Astrocyte of the spinal cord (primary cell): ENCODE measurements at regions not wholly inside any gene's neighbourhood (a gene's known extent, or its start where the extent isn't known, plus 50 kb on each side); places are given as distances from the start of the nearest gene placed in this dataset.

Source experiments
- DNase-seq: peaks from one replicate; pipeline ENCODE4 v3.0.0; 2011; ENCODE audit warnings: low read depth, low spot score
- H3K4me3 ChIP-seq: 2 replicates; pipeline ENCODE4 v1.5.1; 2011; ENCODE audit warnings: low read depth, mild to moderate bottlenecking, low read length, moderate library complexity
- CTCF ChIP-seq: IDR thresholded peaks from 2 replicates; pipeline ENCODE4 v1.5.1; 2012; ENCODE audit warnings: low read depth, mild to moderate bottlenecking, low read length, inconsistent platforms
- in situ Hi-C: cut with HindIII; loops from 2 replicates; pipeline ENCODE4 v1.10.0; 2017; ENCODE audit warnings: low sequenced_read_pairs

GRCh38 chr3:87057474-87057873, 66.5 kb upstream of the VGLL3 start:
- TF ChIP-seq CTCF = no peak
- in situ Hi-C loops = no loop called here
- H3K4me3 ChIP-seq = no peak overlapping the region
- no peak for DNase-seq

- in situ Hi-C loops = no loop called here
- no peak for DNase-seq
- no peak for TF ChIP-seq CTCF
- H3K4me3 ChIP-seq = no peak overlapping the region
Measured at GRCh38 chr3:87053553-87053952, 62.6 kb upstream of the VGLL3 start.

GRCh38 chr3:87052499-87053260, 61.7 kb upstream of the VGLL3 start:
- in situ Hi-C loops = no loop called here
- no peak for TF ChIP-seq CTCF
- H3K4me3 ChIP-seq = no peak overlapping the region
- no peak for DNase-seq

GRCh38 chr3:87047852-87048251, 56.9 kb upstream of the VGLL3 start:
- no peak for TF ChIP-seq CTCF
- in situ Hi-C loops = no loop called here
- no peak overlapping the region for H3K4me3 ChIP-seq
- DNase-seq = no peak

- H3K4me3 ChIP-seq = no peak overlapping the region
- in situ Hi-C loops = no loop called here
- DNase-seq = no peak
- TF ChIP-seq CTCF = no peak
Measured at GRCh38 chr3:87046241-87046640, 55.3 kb upstream of the VGLL3 start.

GRCh38 chr3:87045473-87045872, 54.5 kb upstream of the VGLL3 start:
- no peak for DNase-seq
- no peak overlapping the region for H3K4me3 ChIP-seq
- in situ Hi-C loops = no loop called here
- no peak for TF ChIP-seq CTCF
